Effector memory CD8-positive, alpha-beta T cell (primary cell): ENCODE measurements at regions not wholly inside any gene's neighbourhood (a gene's known extent, or its start where the extent isn't known, plus 50 kb on each side); places are given as distances from the start of the nearest gene placed in this dataset.

Source experiments
- ATAC-seq: fragments of 150-1000 bp; cut with Tn5 transposase; replicated peaks from 2 replicates; pipeline ENCODE4 v1.10.0; 2021; ENCODE audit warnings: mild to moderate bottlenecking, moderate library complexity
- DNase-seq, 3 experiments: peaks; one replicate each; pipeline ENCODE4 v3.0.0; 2021
- H3K27ac Mint-ChIP-seq, 2 donors: one replicate each; pipeline ENCODE4 v1.8.0; 2022; ENCODE audit warnings: mild to moderate bottlenecking in 2 of 2, mixed read lengths in 2 of 2, moderate library complexity in 2 of 2
- H3K27me3 Mint-ChIP-seq, 2 donors: one replicate each; pipeline ENCODE4 v1.8.0; 2022; ENCODE audit warnings: mixed read lengths in 2 of 2
- H3K36me3 Mint-ChIP-seq: one replicate; pipeline ENCODE4 v1.8.0; 2022; ENCODE audit warnings: mild to moderate bottlenecking, moderate library complexity, mixed read lengths; ENCODE audit not compliant: insufficient read depth
- H3K4me1 Mint-ChIP-seq, 2 donors: one replicate each; pipeline ENCODE4 v1.8.0; 2022; ENCODE audit warnings: low read depth in 2 of 2, mixed read lengths in 2 of 2
- H3K4me3 Mint-ChIP-seq, 2 donors: one replicate each; pipeline ENCODE4 v1.8.0; 2022; ENCODE audit warnings: mild to moderate bottlenecking in 2 of 2, mixed read lengths in 2 of 2, moderate library complexity in 2 of 2
- H3K9me3 Mint-ChIP-seq, 2 donors: one replicate each; pipeline ENCODE4 v1.8.0; 2022; ENCODE audit warnings: mixed read lengths in 2 of 2

GRCh38 chr6:167453082-167453446, 128.2 kb downstream of the TTLL2 start:
- H3K27ac Mint-ChIP-seq, result no peak overlapping the region
- DNase-seq, result no peak
- no peaks in the 10 kb centered on the region for H3K4me1 Mint-ChIP-seq
- H3K9me3 Mint-ChIP-seq, result no peaks in the 10 kb centered on the region
- H3K36me3 Mint-ChIP-seq, result no peaks in the 10 kb centered on the region
- H3K4me3 Mint-ChIP-seq, result no peak overlapping the region
- H3K27me3 Mint-ChIP-seq, result peaks cover 0 to 7% of the 10 kb centered on the region in 2 donors
- ATAC-seq, result no peak

- no peaks in the 10 kb centered on the region for H3K4me1 Mint-ChIP-seq
- no peak overlapping the region for H3K4me3 Mint-ChIP-seq
- H3K27ac Mint-ChIP-seq, result no peak overlapping the region
- H3K36me3 Mint-ChIP-seq, result no peaks in the 10 kb centered on the region
- no peaks in the 10 kb centered on the region for H3K9me3 Mint-ChIP-seq
- peaks cover 2 to 12% of the 10 kb centered on the region in 2 donors for H3K27me3 Mint-ChIP-seq
- no peak for DNase-seq
- no peak for ATAC-seq
Measured at GRCh38 chr6:167454003-167454402, 129.1 kb downstream of the TTLL2 start.

GRCh38 chr6:167455371-167455770, 130.5 kb downstream of the TTLL2 start:
- H3K4me3 Mint-ChIP-seq, result no peak overlapping the region
- H3K27ac Mint-ChIP-seq, result no peak overlapping the region
- no peaks in the 10 kb centered on the region for H3K36me3 Mint-ChIP-seq
- H3K9me3 Mint-ChIP-seq, result no peaks in the 10 kb centered on the region
- no peak for DNase-seq
- ATAC-seq, result no peak
- H3K27me3 Mint-ChIP-seq, result peaks cover 15 to 23% of the 10 kb centered on the region in 2 donors
- H3K4me1 Mint-ChIP-seq, result no peaks in the 10 kb centered on the region

DNA sequence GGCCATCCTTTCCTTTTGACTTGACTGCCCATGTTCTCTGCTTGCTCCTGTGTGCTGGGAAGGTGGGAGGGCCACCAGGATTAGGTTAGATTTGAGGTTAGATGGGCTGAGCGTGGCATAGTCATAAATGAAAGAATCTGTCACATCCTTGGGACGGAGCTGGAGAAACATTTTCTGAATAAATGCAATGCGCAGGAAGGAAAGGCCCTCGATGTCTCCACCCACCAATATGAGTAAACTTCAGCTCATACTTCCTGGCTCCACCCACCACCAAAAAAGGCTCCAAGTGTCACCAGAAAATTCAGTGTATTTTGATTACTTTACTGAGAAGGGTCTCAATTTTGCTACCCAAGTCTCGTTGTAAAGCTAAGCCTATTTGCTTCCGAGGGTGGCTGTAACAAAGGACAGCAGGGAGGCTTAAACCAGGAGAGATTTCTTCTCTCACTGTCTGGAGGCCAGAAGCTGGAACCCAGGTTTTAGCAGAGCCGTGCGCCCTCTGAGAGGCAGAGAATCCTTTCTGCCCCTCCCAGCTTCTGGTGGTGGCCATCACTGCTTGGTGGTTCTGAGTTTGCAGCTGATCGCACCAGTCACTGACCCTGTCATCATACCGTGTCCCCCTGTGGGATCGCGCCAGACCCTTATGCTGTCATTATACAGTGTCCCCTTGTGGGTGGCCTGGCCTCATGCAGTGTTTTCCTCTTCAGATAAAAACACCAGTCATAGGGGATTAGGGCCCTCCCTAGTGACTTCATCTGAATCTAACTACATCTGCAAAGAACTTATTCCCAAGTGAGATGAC, 137.8 kb downstream of the TTLL2 start:
- no peaks in the 10 kb centered on the region for H3K4me1 Mint-ChIP-seq
- H3K4me3 Mint-ChIP-seq, result no peak overlapping the region
- no peak overlapping the region for H3K27ac Mint-ChIP-seq
- DNase-seq (no peak), ATAC-seq (no peak)
- no peaks in the 10 kb centered on the region for H3K9me3 Mint-ChIP-seq
- H3K36me3 Mint-ChIP-seq, result no peaks in the 10 kb centered on the region
- H3K27me3 Mint-ChIP-seq, result peaks cover 30 to 34% of the 10 kb centered on the region in 2 donors

- H3K27ac Mint-ChIP-seq, result no peak overlapping the region
- ATAC-seq (no peak), DNase-seq (no peak)
- H3K27me3 Mint-ChIP-seq, result peaks cover 23 to 32% of the 10 kb centered on the region in 2 donors
- H3K9me3 Mint-ChIP-seq, result no peaks in the 10 kb centered on the region
- H3K36me3 Mint-ChIP-seq, result no peaks in the 10 kb centered on the region
- peaks cover 0 to 3% of the 10 kb centered on the region in 2 donors for H3K4me1 Mint-ChIP-seq
- no peak overlapping the region for H3K4me3 Mint-ChIP-seq
Measured at GRCh38 chr6:167464177-167464576, 139.3 kb downstream of the TTLL2 start.

DNA sequence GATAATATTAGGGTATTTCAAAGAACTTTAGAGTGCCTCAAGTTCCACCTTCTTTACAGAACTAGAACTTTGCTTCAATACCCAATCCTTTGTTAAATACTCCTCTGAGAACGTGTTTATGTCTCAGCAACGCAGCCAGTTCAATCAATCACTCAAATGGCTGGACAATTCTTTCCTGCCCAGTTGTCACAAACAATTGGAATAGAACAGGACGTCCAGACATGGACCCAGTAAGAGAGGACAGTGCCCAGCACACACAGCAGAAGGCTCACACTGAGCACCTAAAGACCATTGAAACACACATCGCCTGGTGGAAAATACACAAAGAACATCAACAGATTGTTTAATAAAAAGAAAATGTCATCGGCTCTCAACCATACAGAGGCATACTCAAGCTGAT, 140.6 kb downstream of the TTLL2 start:
- DNase-seq (no peak), ATAC-seq (no peak)
- H3K9me3 Mint-ChIP-seq, result no peaks in the 10 kb centered on the region
- no peak overlapping the region for H3K4me3 Mint-ChIP-seq
- H3K27me3 Mint-ChIP-seq, result peaks cover 21 to 31% of the 10 kb centered on the region in 2 donors
- peaks cover 3 to 4% of the 10 kb centered on the region in 2 donors for H3K4me1 Mint-ChIP-seq
- H3K36me3 Mint-ChIP-seq, result no peaks in the 10 kb centered on the region
- no peak overlapping the region for H3K27ac Mint-ChIP-seq

- Mint-ChIP-seq H3K27ac (no peak overlapping the region), H3K9me3 (no peaks in the 10 kb centered on the region), H3K27me3 (peaks cover 16 to 35% of the 10 kb centered on the region in 2 donors), H3K4me1 (peaks cover 3 to 4% of the 10 kb centered on the region in 2 donors), H3K36me3 (no peaks in the 10 kb centered on the region), H3K4me3 (no peak overlapping the region)
- DNase-seq (no peak), ATAC-seq (no peak)
Measured at GRCh38 chr6:167467282-167467681, 142.4 kb downstream of the TTLL2 start.

- DNase-seq, result no peak
- Mint-ChIP-seq H3K4me1 (peaks cover 3 to 4% of the 10 kb centered on the region in 2 donors), H3K27me3 (peaks cover 16 to 38% of the 10 kb centered on the region in 2 donors)
Measured at GRCh38 chr6:167467793-167468431, 143.0 kb downstream of the TTLL2 start.

DNA sequence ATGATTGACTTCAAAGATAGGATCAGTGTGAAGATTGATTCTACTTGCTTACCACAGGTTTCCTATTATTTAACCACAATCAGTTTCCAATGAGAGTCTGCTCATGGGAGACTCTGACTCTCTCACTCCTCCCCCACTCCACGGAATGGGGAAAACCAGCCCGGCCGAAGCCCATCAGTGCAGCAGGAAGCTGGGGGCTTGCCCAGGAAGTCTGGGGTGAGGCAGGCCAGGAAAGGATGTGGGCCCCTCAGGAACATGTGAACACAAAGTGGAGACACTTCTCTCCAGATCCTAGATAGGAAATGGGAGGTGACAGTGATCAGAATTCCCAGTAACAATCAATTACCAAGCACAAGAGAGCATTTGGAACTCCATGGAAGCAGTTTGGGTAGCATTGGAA, 144.2 kb downstream of the TTLL2 start:
- H3K9me3 Mint-ChIP-seq, result no peaks in the 10 kb centered on the region
- H3K27me3 Mint-ChIP-seq, result peaks cover 16 to 47% of the 10 kb centered on the region in 2 donors
- no peak overlapping the region for H3K27ac Mint-ChIP-seq
- no peaks in the 10 kb centered on the region for H3K36me3 Mint-ChIP-seq
- no peak overlapping the region for H3K4me3 Mint-ChIP-seq
- ATAC-seq, result no peak
- peaks cover 3 to 4% of the 10 kb centered on the region in 2 donors for H3K4me1 Mint-ChIP-seq
- no peak for DNase-seq

More at GRCh38 chr6:167467793-167468431, 143.0 kb downstream of the TTLL2 start:
- Mint-ChIP-seq H3K36me3 (no peaks in the 10 kb centered on the region), H3K27ac (no peak overlapping the region), H3K9me3 (no peaks in the 10 kb centered on the region), H3K4me3 (no peak overlapping the region)
- no peak for ATAC-seq

DNA sequence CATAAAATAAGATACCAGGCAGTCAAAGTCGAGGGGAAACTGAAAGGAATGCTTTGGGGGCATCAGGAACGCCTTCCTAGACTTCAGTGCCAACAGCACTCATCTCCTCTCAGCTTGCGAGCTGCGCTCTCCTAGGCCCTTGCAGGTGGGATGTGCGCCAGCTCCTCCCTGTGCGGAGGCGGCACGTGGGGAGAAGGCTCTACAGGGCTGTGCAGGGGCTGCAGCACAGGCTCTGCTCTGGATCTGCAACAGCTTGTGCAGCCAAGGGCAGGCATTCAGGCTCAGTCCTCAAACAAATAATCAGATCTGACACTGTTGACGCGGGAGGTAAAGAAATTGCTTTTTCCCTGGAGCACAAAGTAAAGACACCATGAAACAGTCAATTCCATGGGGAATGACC, 144.8 kb downstream of the TTLL2 start:
- Mint-ChIP-seq H3K27ac (no peak overlapping the region), H3K36me3 (no peaks in the 10 kb centered on the region), H3K4me1 (peaks cover 3 to 4% of the 10 kb centered on the region in 2 donors), H3K4me3 (no peak overlapping the region), H3K27me3 (peaks cover 11 to 41% of the 10 kb centered on the region in 2 donors), H3K9me3 (no peaks in the 10 kb centered on the region)
- DNase-seq (no peak), ATAC-seq (no peak)

DNA sequence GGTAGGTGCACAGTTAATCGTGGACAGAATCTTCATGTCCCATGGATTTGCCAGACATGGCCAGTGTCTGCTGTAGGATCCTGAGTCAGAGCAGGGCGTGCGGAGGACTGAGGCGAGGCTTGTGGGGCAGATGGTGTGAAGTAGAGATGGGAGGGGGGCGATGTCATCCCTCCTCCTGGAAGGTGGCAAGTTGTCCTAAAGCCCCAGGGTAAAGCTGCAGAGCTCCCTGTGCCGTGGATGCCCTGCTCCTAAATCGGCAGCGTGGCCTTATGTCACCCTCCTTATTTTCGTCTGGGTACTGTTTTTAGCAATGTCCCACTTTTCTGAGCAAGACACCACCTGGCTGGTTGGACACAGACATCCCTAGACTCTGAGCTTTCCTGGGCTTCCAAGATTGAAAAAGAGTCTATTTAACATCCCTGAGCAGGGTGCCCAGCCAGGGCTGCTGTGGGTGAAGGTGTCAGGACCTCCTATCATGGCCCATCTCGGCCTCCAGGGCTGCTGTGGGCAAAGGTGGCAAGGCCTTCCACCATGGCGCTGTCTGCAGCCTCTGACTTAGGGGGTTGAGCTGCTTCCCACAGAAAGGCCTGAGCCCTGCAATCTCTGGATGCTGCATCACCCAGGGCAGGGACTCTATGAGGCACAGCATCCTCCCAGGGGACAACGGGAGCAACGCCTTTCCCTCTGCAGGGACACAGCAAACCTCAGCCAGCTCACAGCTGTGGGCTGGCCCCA, 145.4 kb downstream of the TTLL2 start:
- H3K27ac Mint-ChIP-seq, result no peak overlapping the region
- no peaks in the 10 kb centered on the region for H3K36me3 Mint-ChIP-seq
- no peaks in the 10 kb centered on the region for H3K9me3 Mint-ChIP-seq
- no peak overlapping the region for H3K4me3 Mint-ChIP-seq
- H3K27me3 Mint-ChIP-seq, result peaks cover 11 to 40% of the 10 kb centered on the region in 2 donors
- no peak for DNase-seq
- no peak for ATAC-seq
- peaks cover 3 to 4% of the 10 kb centered on the region in 2 donors for H3K4me1 Mint-ChIP-seq

GRCh38 chr6:167470836-167471547, 146.1 kb downstream of the TTLL2 start:
- H3K27ac Mint-ChIP-seq, result no peak overlapping the region
- peaks cover 3 to 4% of the 10 kb centered on the region in 2 donors for H3K4me1 Mint-ChIP-seq
- H3K4me3 Mint-ChIP-seq, result no peak overlapping the region
- no peak for ATAC-seq
- peaks cover 11 to 40% of the 10 kb centered on the region in 2 donors for H3K27me3 Mint-ChIP-seq
- no peak for DNase-seq
- no peaks in the 10 kb centered on the region for H3K36me3 Mint-ChIP-seq
- H3K9me3 Mint-ChIP-seq, result no peaks in the 10 kb centered on the region

DNA sequence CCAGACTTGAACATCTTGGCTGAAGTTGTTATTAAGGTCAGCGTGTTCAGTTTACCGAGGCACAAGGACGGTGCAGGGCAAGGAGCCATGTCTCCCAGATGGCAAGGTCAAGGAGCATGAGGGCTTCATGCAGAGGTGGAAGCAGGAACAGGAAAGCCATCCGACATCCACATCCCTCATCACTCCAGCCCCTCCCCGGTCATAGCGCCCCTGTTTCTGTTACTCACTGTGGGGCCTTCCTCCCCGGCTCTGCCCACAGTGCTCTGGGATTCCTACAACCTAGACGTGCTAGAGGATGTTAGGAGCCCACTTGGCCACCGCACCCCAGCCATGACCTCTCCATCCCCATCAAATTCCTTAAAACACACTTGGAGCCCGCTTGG, 146.7 kb downstream of the TTLL2 start:
- Mint-ChIP-seq H3K27me3 (peaks cover 11 to 40% of the 10 kb centered on the region in 2 donors), H3K36me3 (no peaks in the 10 kb centered on the region), H3K9me3 (no peaks in the 10 kb centered on the region), H3K4me3 (no peak overlapping the region), H3K27ac (no peak overlapping the region), H3K4me1 (peaks cover 3 to 4% of the 10 kb centered on the region in 2 donors)
- DNase-seq (no peak), ATAC-seq (no peak)
